H9 (cell line): ENCODE measurements at regions not wholly inside any gene's neighbourhood (a gene's known extent, or its start where the extent isn't known, plus 50 kb on each side); places are given as distances from the start of the nearest gene placed in this dataset.

Experiments
- DNase-seq: peaks from one replicate; pipeline ENCODE4 v3.0.0-alpha.2; 2017
- H2AFZ ChIP-seq: one replicate; pipeline ENCODE4 v1.6.1; 2013; ENCODE audit warnings: mild to moderate bottlenecking, low read length, control low read depth, moderate library complexity
- H2AK5ac ChIP-seq: 2 replicates; pipeline ENCODE4 v1.6.1; 2013; ENCODE audit warnings: low read length, control low read depth, mixed read lengths; ENCODE audit not compliant: insufficient read length
- H2BK120ac ChIP-seq: one replicate; pipeline ENCODE4 v1.6.1; 2013; ENCODE audit warnings: low read depth, mild to moderate bottlenecking, low read length, control low read depth, inconsistent platforms; ENCODE audit not compliant: poor library complexity, severe bottlenecking
- H2BK12ac ChIP-seq: 2 replicates; pipeline ENCODE4 v1.6.1; 2013; ENCODE audit warnings: low read length, control low read depth, mixed read lengths, low read depth; ENCODE audit not compliant: insufficient read length
- H2BK15ac ChIP-seq: 2 replicates; pipeline ENCODE4 v1.6.1; 2013; ENCODE audit warnings: low read depth, low read length, control low read depth
- H2BK20ac ChIP-seq: one replicate; pipeline ENCODE4 v1.6.1; 2013; ENCODE audit warnings: low read depth, mild to moderate bottlenecking, low read length, control low read depth, inconsistent platforms; ENCODE audit not compliant: poor library complexity, severe bottlenecking
- H2BK5ac ChIP-seq: 2 replicates; pipeline ENCODE4 v1.6.1; 2013; ENCODE audit warnings: low read length, control low read depth, mixed read lengths; ENCODE audit not compliant: insufficient read length
- H3K14ac ChIP-seq: 2 replicates; pipeline ENCODE4 v1.6.1; 2013; ENCODE audit warnings: low read length, control low read depth; ENCODE audit not compliant: insufficient read depth
- H3K18ac ChIP-seq: 2 replicates; pipeline ENCODE4 v1.6.1; 2013; ENCODE audit warnings: low read depth, mild to moderate bottlenecking, mixed read lengths, low read length, control low read depth; ENCODE audit not compliant: insufficient read length
- H3K23ac ChIP-seq: 2 replicates; pipeline ENCODE4 v1.6.1; 2013; ENCODE audit warnings: low read length, control low read depth, mixed read lengths, low read depth; ENCODE audit not compliant: insufficient read length
- H3K23me2 ChIP-seq: 2 replicates; pipeline ENCODE4 v1.6.1; 2013; ENCODE audit warnings: low read depth, mild to moderate bottlenecking, mixed read lengths, low read length, control low read depth; ENCODE audit not compliant: insufficient read length, poor library complexity, severe bottlenecking
- H3K27ac ChIP-seq: 2 replicates; pipeline ENCODE4 v1.5.1; 2013; ENCODE audit warnings: low read length, control low read depth, mixed read lengths, low read depth; ENCODE audit not compliant: insufficient read length
- H3K27me3 ChIP-seq: 2 replicates; pipeline ENCODE4 v1.6.1; 2013; ENCODE audit warnings: low read length, control low read depth, inconsistent platforms; ENCODE audit not compliant: insufficient read depth
- H3K4ac ChIP-seq: 2 replicates; pipeline ENCODE4 v1.6.1; 2013; ENCODE audit warnings: low read depth, mild to moderate bottlenecking, control low read depth, inconsistent platforms, low read length, moderate library complexity
- H3K4me1 ChIP-seq: 2 replicates; pipeline ENCODE4 v1.6.1; 2013; ENCODE audit warnings: low read length, control low read depth, inconsistent platforms; ENCODE audit not compliant: insufficient read depth
- H3K4me2 ChIP-seq: 2 replicates; pipeline ENCODE4 v1.6.1; 2013; ENCODE audit warnings: low read length, control low read depth, mixed read lengths; ENCODE audit not compliant: insufficient read length, insufficient read depth
- H3K56ac ChIP-seq: 2 replicates; pipeline ENCODE4 v1.6.1; 2013; ENCODE audit warnings: low read depth, mild to moderate bottlenecking, mixed read lengths, low read length, control low read depth; ENCODE audit not compliant: insufficient read length
- H3K79me1 ChIP-seq: 2 replicates; pipeline ENCODE4 v1.6.1; 2013; ENCODE audit warnings: low read depth, mild to moderate bottlenecking, moderate library complexity, low read length, control low read depth, inconsistent platforms; ENCODE audit not compliant: insufficient read depth, poor library complexity, severe bottlenecking
- H3K79me2 ChIP-seq: 2 replicates; pipeline ENCODE4 v1.6.1; 2013; ENCODE audit warnings: low read length, control low read depth, inconsistent platforms; ENCODE audit not compliant: insufficient read depth
- H3K9ac ChIP-seq: 2 replicates; pipeline ENCODE4 v1.6.1; 2013; ENCODE audit warnings: low read length, control low read depth, mixed read lengths; ENCODE audit not compliant: insufficient read length; ENCODE audit errors: extremely low read depth
- H3K9me3 ChIP-seq: one replicate; pipeline ENCODE4 v1.6.1; 2013; ENCODE audit warnings: low read depth, low read length, inconsistent platforms; ENCODE audit not compliant: control insufficient read depth
- H3T11ph ChIP-seq: one replicate; pipeline ENCODE4 v1.6.1; 2013; ENCODE audit warnings: mild to moderate bottlenecking, low read length, control low read depth, inconsistent platforms
- H4K20me1 ChIP-seq: one replicate; pipeline ENCODE4 v1.6.1; 2013; ENCODE audit not compliant: control insufficient read depth, insufficient read length, insufficient read depth
- H4K5ac ChIP-seq: 2 replicates; pipeline ENCODE4 v1.6.1; 2013; ENCODE audit warnings: low read depth, mild to moderate bottlenecking, mixed read lengths, low read length, control low read depth; ENCODE audit not compliant: insufficient read length
- H4K8ac ChIP-seq: replicated peaks from 2 replicates; pipeline ENCODE4 v1.6.1; 2013; ENCODE audit warnings: low read length, control low read depth, mixed read lengths, low read depth; ENCODE audit not compliant: insufficient read length
- H4K91ac ChIP-seq: 2 replicates; pipeline ENCODE4 v1.6.1; 2013; ENCODE audit warnings: low read depth, mild to moderate bottlenecking, moderate library complexity, mixed read lengths, low read length, control low read depth; ENCODE audit not compliant: insufficient read length
- H3K27ac Mint-ChIP-seq, 3 experiments: 2 replicates in 2 of 3; 3 replicates in 1 of 3; pipeline ENCODE4 v1.8.0; 2020 to 2021; ENCODE audit warnings: mixed read lengths in 3 of 3, mild to moderate bottlenecking in 1 of 3, moderate library complexity in 1 of 3
- H3K27me3 Mint-ChIP-seq: 2 replicates; pipeline ENCODE4 v1.8.0; 2021; ENCODE audit warnings: low read depth, mild to moderate bottlenecking, moderate library complexity, mixed read lengths
- H3K36me3 Mint-ChIP-seq, 3 experiments: 2 replicates in 2 of 3; 3 replicates in 1 of 3; pipeline ENCODE4 v1.8.0; 2020 to 2021; ENCODE audit warnings: low read depth in 3 of 3, mixed read lengths in 3 of 3; ENCODE audit not compliant: insufficient read depth in 1 of 3
- H3K4me1 Mint-ChIP-seq, 2 experiments: 2 replicates each; pipeline ENCODE4 v1.8.0; 2020; ENCODE audit warnings: mixed read lengths in 2 of 2
- H3K4me3 Mint-ChIP-seq, 2 experiments: 2 replicates in 1 of 2; 3 replicates in 1 of 2; pipeline ENCODE4 v1.8.0; 2020 to 2021; ENCODE audit warnings: mild to moderate bottlenecking in 2 of 2, mixed read lengths in 2 of 2, moderate library complexity in 1 of 2
- H3K9me3 Mint-ChIP-seq, 2 experiments: 2 replicates in 1 of 2; 3 replicates in 1 of 2; pipeline ENCODE4 v1.8.0; 2020; ENCODE audit warnings: mild to moderate bottlenecking in 2 of 2, mixed read lengths in 2 of 2, moderate library complexity in 1 of 2
- CTCF ChIP-seq: fragments of 200-600 bp; sonication (generic); conservative IDR thresholded peaks from 3 replicates; pipeline ENCODE4 v1.8.0; 2021; ENCODE audit warnings: antibody characterized with exemption, mild to moderate bottlenecking
- WGBS: extraction: QIAGEN DNeasy Blood & Tissue Kit; methylation state at CpG from one replicate; pipeline ENCODE4 v1.1.7; 2013; ENCODE audit warnings: missing lambda C conversion rate, low lambda C conversion rate, mixed read lengths; ENCODE audit not compliant: insufficient read length; ENCODE audit errors: extremely low coverage; 5-methylcytosine and 5-hydroxymethylcytosine counted together

GRCh38 chr1:193799371-193799770 lies 613.0 kb upstream of the B3GALT2 start:
- Mint-ChIP-seq H3K27ac (no peak overlapping the region), H3K4me1 (no peaks in the 10 kb centered on the region), H3K27me3 (no peaks in the 10 kb centered on the region), H3K9me3 (no peaks in the 10 kb centered on the region), H3K36me3 (no peaks in the 10 kb centered on the region), H3K4me3 (no peak overlapping the region)
- Histone ChIP-seq H3T11ph (no peak overlapping the region), H3K27ac (no peak overlapping the region), H3K4ac (no peak overlapping the region), H3K14ac (no peak overlapping the region), H4K5ac (no peak overlapping the region), H2BK15ac (no peak overlapping the region), H3K18ac (no peak overlapping the region), H3K23ac (no peak overlapping the region), H2AFZ (no peak overlapping the region), H3K27me3 (no peaks in the 10 kb centered on the region), H3K9me3 (no peaks in the 10 kb centered on the region), H2BK120ac (no peak overlapping the region), H3K56ac (no peak overlapping the region), H4K8ac (no peak overlapping the region), H2BK12ac (no peak overlapping the region), H4K91ac (no peak overlapping the region), H3K79me1 (no peaks in the 10 kb centered on the region), H3K79me2 (no peaks in the 10 kb centered on the region), H4K20me1 (no peaks in the 10 kb centered on the region), H2BK20ac (no peak overlapping the region), H2BK5ac (no peak overlapping the region), H3K9ac (no peak overlapping the region), H3K23me2 (no peaks in the 10 kb centered on the region), H2AK5ac (no peak overlapping the region), H3K4me1 (no peaks in the 10 kb centered on the region), H3K4me2 (no peak overlapping the region)
- no peak for TF ChIP-seq CTCF
- WGBS, result no CpG with 5 or more reads among the region's 2 CpGs
- DNase-seq, result no peak
